ENCODE measurements at regions not wholly inside any gene's neighbourhood (a gene's known extent, or its start where the extent isn't known, plus 50 kb on each side); places are given as distances from the start of the nearest gene placed in this dataset.
"Not testable (repeated sequence)": the region's sequence is repeated elsewhere in the genome, so short reads cannot be mapped to it uniquely, and the experiment has no call there.

DNA sequence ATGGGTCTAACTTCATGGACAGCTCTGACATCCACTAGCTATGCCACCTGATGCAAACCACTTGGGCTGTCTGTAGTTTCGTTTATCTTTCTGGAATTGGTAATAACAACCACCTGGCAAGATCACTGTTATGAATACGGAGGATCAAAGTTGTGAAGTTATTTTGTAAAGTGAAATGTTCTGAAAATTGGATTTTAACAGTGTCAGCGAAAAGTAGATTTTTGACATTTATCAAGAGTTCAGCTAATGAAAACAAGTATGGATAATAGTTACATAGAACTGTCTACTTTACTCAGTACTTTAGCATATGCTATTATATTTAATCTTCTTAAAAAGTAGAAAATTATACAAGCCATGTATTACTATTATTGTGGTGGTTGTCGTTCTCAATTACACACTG is 813.8 kb downstream of the RNF144A start:
- no peak for DNase-seq

DNA sequence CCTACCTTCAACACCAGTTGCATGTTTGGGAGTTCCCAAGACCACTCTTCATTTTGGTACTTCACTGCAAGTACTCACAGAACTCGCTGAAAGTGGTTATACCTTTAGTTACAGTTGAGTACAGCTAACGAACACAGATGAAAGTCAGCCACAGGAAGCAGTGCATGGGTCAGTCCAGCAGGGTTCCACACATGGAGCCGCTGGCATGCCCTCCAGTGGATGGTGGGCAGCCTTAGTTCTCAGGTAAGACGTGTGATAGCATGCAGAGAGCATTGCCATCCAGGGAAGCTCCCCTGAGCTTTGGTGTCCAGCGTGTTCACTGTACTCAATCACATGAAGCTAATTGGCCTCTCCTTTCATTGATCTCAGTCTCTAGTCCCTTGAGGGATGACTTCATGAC is 815.3 kb downstream of the RNF144A start:
- no peak for DNase-seq

DNA sequence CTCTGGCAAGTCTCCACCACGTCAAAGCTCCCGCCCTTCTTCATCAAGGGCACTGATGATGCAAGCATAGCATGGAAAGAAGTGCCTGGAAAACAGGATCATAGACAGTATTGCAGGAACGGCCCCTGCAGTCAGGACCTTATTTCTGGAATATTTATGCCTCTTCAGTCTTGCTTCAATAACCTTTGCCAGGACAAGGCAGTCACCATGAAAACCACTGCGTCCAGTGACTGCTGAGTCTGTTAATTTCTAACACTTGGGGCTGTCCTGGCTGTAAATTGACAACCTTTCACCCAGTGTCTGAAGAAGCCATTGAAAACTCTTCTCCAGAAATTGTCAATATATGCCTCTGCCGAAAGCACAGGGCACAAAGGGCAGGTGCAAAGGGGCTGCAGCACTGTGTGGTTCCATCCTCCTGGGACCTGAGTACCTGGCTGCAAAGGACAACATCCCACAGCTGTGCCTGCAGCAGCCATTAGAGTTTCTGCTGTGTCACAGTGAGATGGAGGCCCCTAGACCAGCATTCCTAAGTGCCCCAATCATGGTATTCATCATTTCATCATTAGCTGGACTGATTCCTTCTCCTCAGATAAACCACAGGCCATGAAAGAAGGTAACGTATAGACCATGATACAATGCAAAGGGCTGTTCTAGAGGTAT is 819.6 kb downstream of the RNF144A start:
- peak; percentile 29 for DNase-seq

DNA sequence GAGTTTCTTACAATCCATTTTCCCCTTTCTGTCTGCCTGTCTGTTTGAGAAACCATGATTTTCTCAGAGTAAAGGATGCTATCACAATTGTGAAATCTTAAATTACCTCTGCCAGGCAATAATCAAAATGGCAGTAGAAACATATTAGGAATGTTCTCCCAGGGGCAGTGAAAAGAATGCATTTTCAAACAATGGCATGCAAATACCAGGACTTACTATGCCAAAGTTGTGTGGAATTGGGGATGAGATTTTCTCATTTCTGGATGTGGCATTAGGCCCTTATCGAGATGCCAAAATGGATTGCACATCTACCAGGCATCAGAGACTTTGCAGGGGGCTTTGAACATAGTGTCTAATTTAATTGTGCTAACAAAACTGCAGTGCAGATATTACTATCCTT is 821.4 kb downstream of the RNF144A start:
- DNase-seq, result no peak

DNA sequence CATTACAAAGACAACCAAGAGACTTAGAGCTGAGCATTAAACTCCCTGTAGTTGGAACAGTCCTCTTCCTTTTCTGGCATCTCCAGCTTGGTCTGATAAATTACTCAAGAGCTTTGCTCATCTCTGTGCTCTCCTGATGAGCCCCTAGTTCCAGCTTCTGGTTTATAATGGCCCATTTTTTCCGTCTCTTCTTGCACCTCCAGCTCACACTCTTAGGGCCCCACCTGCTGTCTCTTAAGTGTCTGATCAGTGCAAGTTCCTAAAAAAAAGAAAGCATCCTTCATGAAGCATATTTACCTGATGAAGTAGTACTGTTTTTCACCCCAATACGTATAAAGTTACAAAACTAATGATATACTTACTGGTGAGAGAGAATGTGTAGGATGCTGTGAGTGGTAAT is 822.9 kb downstream of the RNF144A start:
- no peak for DNase-seq

DNA sequence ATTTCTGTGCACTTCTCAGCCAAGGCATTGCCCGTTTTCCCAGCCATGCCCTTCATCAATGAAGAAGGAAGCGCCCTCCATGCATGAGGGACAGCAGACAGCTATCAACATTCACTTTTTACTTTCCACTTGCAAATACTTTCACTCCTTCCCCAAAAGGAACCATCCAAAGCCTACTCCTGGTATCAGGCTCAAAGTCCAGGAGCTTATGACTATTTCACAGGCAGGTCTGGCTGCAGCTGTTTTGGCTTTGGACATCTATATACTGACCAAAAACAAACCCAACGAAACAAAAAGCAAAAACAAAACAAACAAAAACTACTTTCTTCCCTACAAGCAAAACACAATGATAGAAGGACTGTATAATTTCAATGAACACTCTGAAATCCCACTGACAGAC is 825.1 kb downstream of the RNF144A start:
- no peak for DNase-seq

DNA sequence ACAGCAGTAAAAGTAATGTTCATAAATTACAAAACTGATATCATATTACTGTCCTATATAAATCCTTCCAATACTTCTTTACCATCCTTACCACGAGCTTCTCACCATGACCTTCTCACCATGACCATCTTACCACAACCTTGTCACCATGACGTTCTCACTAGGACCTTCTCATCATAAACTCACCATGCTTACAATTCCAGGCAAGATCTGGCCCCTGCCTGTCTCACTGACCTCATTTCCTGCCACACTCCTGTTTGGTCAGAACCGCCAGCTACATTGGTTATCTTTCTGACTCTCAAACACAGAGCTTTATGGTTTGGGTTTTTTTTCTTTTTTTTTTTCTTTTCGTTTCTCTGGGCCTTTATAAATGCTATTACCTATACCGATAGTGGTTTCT is 827.6 kb downstream of the RNF144A start:
- no peak for DNase-seq

DNA sequence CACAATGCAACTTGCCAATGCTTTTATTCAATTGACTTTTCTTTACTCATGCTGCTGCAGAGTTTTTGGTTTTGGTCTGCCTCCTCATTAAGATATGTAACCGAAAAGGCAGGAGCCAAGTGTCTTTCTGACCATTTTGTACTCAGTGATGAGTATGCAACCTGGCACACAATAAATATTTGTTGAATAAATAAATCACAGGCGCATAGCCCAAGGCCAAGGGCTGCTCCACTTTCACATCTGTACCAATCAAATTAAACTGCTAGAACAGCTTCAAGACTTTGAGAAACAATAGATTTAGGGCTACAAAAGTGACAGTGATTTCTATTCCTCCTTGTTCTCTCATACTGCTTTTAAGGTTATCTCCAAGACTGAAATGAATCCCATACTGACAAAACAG is 828.2 kb downstream of the RNF144A start:
- DNase-seq, result peak; percentile 49

DNA sequence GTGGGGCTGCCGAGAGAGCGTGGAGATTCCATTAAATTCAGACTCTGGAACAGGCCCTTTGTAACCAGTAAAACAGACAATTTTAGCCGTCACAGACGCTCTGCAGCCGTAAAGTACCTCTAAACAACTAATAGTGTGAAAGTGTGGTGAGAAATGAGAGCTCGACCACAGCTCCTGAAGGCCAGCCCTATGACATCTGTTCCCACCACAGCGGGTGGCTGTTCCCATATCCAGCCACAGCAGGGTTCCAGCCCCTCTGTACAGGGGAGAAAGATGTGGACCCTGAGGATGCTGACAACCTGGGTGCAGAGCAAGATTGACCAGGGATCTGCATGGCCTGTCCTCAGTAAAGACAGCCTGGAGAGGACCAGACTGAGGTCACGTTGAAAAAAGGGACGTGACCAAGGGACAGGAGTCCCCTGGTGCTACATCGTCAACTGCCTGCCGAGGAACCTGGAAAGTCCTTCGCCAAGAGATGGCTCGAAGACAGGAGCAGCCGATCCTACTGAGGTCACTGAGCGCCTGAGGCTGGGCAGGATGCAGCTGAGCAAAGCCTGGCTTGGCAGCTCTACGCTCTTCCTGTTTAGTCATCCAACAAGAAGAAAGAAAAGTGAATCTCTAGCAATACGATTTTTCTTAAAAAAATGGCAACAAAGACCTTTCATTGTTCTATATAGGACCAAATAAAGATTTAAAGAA is 831.7 kb downstream of the RNF144A start:
- no peak for DNase-seq

DNA sequence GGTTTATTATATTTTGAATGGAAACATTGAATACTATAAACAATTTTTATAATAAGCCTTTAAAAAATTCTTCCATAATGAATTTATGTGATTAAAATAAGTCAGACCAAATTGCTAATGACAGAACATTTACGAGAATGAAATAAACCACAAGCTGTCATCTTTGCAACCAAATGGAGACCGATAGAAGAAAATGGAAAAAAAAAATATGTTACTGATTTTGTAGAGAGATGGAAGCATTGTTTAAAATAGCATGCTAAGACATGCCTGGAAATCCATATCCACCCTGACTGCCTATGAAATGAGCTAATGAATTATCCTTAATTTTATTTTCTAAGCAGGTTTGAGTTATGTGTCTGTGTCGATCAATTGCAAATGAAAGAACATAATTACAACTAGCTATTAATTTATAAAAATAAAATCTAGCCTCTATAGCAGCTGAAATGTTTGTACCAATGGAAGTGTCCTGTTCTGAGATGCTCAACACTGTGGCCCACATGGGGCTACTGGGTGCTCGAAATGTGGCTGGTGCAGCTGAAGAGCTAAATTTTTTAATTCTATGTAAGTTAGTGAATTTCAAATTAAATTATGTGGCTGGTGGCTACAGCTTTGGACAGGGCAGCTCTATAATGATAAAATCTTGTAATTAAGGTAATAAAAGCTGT is 832.8 kb downstream of the RNF144A start:
- DNase-seq, result no peak

DNA sequence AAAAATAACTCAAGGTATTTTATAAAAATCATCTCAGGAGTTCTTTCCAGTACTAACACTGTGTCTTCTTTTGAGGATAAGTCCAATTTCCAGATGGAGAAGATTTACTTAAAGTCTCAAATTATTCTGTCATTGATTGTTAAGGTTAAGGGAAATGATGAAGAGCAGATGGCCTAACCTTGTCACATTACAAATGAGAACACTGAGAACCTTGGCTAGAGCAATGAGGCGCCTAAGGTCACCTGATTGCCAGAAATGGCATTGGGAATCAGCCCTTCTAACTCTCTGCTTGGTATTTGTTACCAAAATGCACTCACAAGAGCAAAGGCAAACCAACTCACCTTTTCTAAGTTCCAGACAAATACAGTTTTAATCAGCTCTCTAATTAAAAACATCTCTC is 835.1 kb downstream of the RNF144A start:
- no peak for DNase-seq

DNA sequence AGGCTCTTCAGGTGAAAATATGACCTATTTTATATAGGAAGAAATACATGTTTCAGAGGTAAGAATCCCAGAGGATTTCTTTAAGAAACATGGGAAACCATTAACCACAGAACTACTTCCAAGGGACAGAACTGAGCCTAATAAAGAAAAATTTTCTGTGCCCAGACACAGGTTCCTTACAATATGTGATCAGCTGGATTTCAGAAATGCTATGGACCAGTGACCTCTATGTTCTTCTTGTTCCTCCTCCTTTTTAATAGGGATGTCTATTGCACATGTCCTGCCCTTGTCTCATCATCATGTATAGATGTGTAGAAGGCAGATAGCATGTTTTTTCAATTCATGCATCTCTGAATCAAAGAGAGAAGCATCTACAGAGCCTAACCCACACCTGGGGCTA is 836.6 kb downstream of the RNF144A start:
- DNase-seq, result no peak

DNA sequence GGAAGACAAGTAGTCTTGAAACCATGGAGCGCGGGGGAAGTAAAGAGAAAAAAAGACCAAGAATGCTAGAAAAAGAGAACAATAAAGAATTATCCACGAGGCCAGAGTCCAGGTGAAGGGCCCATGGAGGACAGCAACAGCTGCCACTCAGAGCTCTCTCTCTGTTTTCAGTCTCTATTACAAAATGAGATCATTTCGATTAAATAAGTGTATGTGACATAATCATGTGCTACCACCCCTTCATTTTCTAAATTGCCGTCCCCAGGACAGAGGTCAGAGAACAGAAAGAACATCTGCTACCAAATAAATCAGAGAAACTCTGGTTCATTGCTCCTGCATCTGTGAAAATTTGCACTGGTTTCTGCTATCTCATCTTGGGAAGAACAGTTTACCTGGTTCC is 838.7 kb downstream of the RNF144A start:
- no peak for DNase-seq

DNA sequence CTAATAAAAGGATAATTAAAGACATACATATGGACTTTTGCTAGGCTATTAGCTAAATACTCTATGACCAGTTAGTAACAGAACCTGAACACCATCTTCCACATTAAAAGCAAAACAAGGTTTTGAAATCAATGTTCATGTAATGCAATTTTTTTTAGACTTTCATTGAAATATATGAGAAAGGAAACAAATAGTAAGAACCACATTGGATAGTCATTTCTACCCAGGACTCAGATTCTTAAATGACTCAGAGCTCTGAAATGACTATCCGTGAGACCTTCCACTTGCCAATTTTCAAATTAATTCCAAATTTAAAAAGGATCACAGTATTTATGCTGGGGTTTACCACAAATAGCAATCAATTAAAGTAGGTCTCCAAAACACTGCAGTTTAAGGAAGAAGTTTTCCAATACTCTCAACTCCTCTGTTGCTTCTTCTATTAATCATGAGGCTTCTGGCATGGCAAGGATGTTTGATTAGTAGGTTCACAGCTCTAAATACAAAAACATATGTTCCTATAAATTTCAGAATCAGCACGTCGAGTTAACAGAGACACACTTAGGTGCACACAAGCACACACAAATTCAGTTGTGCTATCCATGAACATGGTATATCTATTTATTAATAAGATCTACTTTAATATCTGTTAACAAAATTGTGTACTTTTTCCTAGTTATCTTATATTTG is 841.0 kb downstream of the RNF144A start:
- no peak for DNase-seq

DNA sequence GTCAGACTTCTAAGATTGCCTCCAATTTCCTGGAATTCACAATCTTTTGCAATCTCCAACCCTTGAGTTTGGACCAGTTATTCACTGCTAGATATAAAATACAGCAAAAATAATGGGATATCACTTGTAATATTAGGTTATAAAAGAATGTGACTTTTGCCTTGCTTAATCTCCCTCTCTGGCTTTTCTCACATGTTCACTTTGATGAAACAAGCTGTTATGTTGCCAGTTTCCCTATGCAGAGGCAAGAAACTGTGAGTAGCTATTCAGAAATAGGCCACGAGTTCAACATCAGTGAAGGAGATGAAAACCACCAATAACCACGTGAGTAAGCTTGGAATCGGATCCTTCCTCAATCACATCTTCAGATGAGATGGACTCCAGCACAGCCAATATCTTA is 842.7 kb downstream of the RNF144A start:
- DNase-seq, result no peak

DNA sequence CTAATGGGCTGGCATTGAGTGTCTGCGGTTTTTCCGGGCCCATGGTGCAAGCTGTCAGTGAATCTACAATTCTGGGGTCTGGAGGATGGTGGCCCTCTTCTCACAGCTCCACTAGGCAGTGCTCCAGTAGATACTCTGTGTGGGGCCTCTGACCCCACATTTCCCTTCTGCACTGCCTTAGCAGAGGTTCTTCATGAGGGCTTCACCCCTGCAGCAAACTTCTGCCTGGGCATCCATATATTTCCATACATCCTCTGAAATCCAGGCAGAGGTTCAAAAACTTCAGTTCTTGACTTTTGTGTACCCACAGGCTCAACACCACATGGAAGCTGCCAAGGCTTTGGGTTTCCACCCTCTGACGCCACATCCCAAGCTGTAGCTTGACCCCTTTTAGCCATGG is 846.2 kb downstream of the RNF144A start:
- not testable (repeated sequence) for DNase-seq

DNA sequence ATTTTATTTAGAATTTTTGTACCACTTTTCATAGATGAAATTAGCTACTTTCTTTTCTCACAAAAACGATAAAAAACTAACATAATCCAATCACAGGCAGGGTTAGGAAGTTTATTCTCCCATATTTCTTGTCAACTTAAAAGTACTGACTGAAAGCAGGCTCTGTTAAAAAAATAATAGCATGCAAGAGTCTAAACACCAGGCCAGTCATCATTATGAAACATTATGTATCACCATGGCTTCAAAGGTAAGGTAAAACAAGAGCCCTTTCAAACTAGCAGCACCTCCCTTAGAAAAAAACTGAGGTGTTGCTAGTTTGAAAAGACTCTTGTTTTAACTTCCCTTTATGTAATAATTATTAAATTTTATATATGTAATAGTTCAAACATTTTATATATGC is 848.0 kb downstream of the RNF144A start:
- no peak for DNase-seq

DNA sequence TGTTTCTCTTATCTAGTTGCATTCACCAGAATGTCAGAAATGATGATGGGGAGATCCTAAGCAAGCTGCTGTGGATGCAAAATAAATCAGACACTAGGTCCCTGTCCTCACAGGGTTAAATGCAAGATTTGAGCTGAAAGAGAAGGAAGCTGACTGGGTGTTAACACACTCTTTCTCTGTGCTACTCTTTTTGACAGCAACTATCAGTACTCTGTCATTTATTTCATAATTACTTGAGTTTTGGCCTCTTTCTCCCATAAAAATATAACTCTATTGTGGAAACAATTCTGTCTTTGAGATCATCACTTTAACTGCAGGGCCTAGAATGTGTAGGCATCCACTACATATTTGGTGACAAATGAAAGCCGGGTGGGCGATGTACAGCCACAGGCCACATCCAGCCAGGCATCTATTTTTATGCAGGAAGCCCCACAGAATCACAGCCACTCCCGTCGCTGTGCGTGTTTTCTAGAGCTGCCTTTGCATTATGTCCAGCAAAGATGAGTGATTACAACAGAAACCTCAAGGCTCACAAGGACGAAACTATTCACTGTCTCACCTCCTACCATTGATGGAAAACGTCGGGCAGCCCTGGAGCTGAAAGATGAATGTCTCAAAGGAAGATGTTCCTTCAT is 849.0 kb downstream of the RNF144A start:
- no peak for DNase-seq

DNA sequence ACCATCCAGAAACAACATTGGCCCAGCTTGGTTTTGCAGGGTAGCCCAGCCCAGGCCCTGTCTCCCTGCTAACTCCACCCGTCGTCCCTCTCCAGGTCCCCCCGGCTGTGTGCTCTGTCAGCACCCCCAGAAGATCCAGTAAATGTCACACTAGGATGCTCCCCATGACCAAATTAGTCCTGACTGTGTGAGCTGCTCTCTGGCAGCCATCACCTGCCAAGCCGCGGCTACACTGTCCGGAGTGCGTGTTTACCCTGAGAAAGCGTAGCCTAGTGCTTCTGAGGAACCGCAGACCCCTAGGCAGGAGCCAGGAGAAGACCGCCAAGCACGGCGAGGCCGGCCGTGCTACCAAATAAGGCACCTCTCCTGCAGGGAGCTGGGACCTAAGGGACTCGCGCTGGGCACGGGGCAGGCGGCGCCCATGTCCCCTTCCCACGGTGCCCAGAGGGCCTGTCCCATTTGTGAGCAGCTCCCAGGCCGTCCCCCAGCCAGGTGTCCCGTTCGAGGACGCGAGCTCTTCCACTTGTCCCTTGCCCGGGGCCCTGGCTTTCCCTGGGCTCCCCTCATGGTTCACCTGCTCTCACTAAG is 849.9 kb downstream of the RNF144A start:
- no peak for DNase-seq

DNA sequence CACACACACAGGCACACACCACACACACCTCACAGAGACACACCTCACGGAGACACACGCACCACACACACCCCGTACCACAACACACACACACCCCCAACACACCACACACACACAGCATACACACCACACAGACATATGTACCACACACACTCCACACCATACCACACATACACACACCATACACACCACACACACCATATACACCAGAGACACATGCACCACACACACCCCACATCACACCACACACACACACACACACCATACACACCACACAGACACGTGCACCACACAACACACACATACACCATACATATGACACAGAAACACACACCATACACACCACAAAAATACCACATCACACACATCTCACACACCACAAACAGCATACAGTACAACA is 850.7 kb downstream of the RNF144A start:
- DNase-seq, result no peak

DNA sequence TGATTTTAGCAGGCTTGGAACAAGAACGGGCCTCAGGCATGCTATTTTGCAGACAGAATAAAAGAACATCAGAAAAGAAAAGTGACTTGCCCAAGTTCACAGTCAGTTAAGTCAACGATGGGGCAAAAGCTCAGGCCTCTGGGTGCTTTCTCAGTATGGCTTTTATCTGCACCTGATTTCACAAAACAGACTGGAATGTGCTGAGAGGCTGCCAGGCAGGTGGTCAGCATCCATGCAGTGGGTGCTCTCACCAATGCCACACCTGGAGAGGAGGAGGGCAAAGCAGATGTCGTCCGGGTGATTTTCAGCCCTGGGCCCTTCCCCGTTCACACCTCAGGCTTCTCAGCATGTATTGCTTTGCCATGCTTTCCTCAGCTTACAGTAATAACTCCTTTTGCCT is 854.6 kb downstream of the RNF144A start:
- no peak for DNase-seq

DNA sequence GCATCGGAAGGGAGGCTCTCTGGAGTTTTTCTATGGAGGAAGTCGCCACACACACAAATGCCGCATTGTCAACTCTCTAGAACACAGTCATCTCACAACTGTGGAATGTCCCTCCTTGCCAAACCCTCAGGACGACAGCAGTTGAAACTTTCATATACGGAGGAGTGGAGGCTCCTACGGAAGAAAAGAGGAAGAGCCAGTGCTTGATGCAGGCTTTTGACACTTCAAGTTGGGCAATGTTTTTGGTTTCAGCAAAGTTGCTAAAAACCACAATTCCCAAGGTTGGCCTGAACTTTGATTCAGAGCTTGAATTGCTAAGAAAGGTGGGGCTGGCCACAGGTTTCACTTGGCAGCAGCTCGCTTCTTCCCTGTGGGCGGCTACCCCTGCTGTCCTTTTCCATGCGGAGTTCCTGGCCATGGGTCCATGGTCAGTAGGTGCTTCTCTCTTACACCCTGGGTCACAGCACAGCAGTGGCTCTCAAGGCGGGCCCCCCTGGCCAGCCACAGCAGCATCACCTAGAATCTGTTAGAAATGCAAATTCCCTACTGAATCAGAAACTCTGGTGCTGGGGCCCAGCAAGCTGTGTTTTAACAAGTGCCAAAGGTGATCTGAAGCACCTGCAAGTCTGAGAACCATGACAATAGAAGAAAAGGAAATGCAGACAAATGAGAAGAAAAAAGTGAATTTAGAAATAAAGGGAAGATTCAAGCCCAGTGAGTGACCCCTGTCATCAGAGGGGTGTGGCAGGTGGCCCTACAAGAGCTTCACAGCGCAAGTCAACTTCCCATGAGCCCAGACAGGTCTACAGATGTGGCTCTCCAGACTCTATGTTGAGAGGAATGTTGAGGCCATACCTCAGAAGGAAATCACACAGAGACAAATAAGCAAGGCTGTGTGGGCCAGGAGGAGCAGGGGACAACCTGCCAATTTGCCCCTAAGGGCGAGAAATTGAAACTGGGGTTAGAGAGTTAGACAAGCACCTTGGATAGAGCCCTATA is 856.4 kb downstream of the RNF144A start:
- no peak for DNase-seq

Data from NCI-H345 (cell line).